GM23338 (cell line): ENCODE measurements at regions not wholly inside any gene's neighbourhood (a gene's known extent, or its start where the extent isn't known, plus 50 kb on each side); places are given as distances from the start of the nearest gene placed in this dataset.

ENCODE experiments used
- CTCF ChIP-seq, 2 experiments: fragments of 200-600 bp in 1 of 2; sonication (generic) in 1 of 2; conservative IDR thresholded peaks; 2 replicates each; pipeline versions ENCODE4 v1.5.1 to v1.6.1; 2016 to 2017; ENCODE audit warnings: antibody characterized with exemption in 2 of 2, low read depth in 2 of 2, mild to moderate bottlenecking in 2 of 2, moderate library complexity in 1 of 2
- ETS1 ChIP-seq: IDR thresholded peaks from 2 replicates; pipeline ENCODE4 v1.6.1; 2016; ENCODE audit warnings: antibody characterized with exemption
- EZH2 ChIP-seq: fragments of 200-600 bp; sonication (generic); IDR thresholded peaks from one replicate; pipeline ENCODE4 v1.8.0; 2017; ENCODE audit warnings: antibody characterized with exemption, mild to moderate bottlenecking, low read depth; ENCODE audit not compliant: unreplicated experiment
- EZH2phosphoT487 ChIP-seq: fragments of 200-600 bp; sonication (generic); IDR thresholded peaks from one replicate; pipeline ENCODE4 v1.8.1; 2018; ENCODE audit warnings: antibody characterized with exemption; ENCODE audit not compliant: unreplicated experiment
- JUNB ChIP-seq: IDR thresholded peaks from one replicate; pipeline ENCODE4 v1.6.1; 2016; ENCODE audit warnings: antibody characterized with exemption; ENCODE audit not compliant: unreplicated experiment
- NANOG ChIP-seq: IDR thresholded peaks from 2 replicates; pipeline ENCODE4 v1.6.1; 2016; ENCODE audit warnings: antibody characterized with exemption, borderline replicate concordance
- POLR2AphosphoS5 ChIP-seq: IDR thresholded peaks from 2 replicates; pipeline ENCODE4 v1.6.1; 2016; ENCODE audit warnings: antibody characterized with exemption, low read depth
- REST ChIP-seq: IDR thresholded peaks from one replicate; pipeline ENCODE4 v1.6.1; 2018; ENCODE audit warnings: antibody characterized with exemption; ENCODE audit not compliant: unreplicated experiment
- STAT1 ChIP-seq: IDR thresholded peaks from one replicate; pipeline ENCODE4 v1.6.1; 2016; ENCODE audit warnings: antibody characterized with exemption; ENCODE audit not compliant: unreplicated experiment
- ZNF114 ChIP-seq: fragments of 250-450 bp; sonication (Bioruptor Pico); IDR thresholded peaks from 2 replicates; pipeline ENCODE4 v1.5.0; 2020; ENCODE audit warnings: mild to moderate bottlenecking, moderate library complexity
- ZNF331 ChIP-seq: fragments of 250-450 bp; sonication (Bioruptor Pico); IDR thresholded peaks from 2 replicates; pipeline ENCODE4 v1.5.0; 2020; ENCODE audit warnings: low read depth, mild to moderate bottlenecking, moderate library complexity

- TF ChIP-seq POLR2AphosphoS5 (no peak), CTCF (conservative IDR thresholded peaks at IDR 0.05; ENCODE audit: low read depth in 2 of 2) (no peak), JUNB (no peak), EZH2 (no peak), NANOG (no peak), REST (no peak), ETS1 (no peak), EZH2phosphoT487 (no peak), STAT1 (no peak), ZNF331 (CRISPR knock-in tag) (no peak), ZNF114 (no peak)
Observed at GRCh38 chr7:113770146-113770738, 148.6 kb downstream of the PPP1R3A start.
